H1 (cell line): ENCODE measurements at regions not wholly inside any gene's neighbourhood (a gene's known extent, or its start where the extent isn't known, plus 50 kb on each side); places are given as distances from the start of the nearest gene placed in this dataset.

ENCODE experiments used
- CTCF ChIA-PET: fragments of 300-600 bp; sonication (Branson Sonifier 250); formaldehyde crosslinking; loops from one replicate; lab custom pipeline; 2021; ENCODE audit not compliant: partially characterized antibody; lab: Charles Lee
- POLR2A ChIA-PET: fragments of 300-600 bp; sonication (Branson Sonifier 250); formaldehyde crosslinking; loops from one replicate; lab custom pipeline; 2021; ENCODE audit warnings: inconsistent platforms; ENCODE audit not compliant: partially characterized antibody; lab: Charles Lee
- DNase-seq, 2 experiments: peaks; one replicate each; pipeline versions ENCODE4 v3.0.0 to v3.0.0-alpha.2; 2010 to 2022; ENCODE audit warnings: low spot score in 2 of 2, low read depth in 1 of 2, mixed read lengths in 1 of 2
- FAIRE-seq: peaks from 2 replicates; lab custom pipeline; 2011; peaks lifted over from hg19 to GRCh38; lab: Jason Lieb, UNC
- H2AFZ ChIP-seq: 2 replicates; pipeline ENCODE4 v1.8.1; 2012; ENCODE audit warnings: low read length, inconsistent platforms
- H2AK5ac ChIP-seq: 2 replicates; pipeline ENCODE4 v1.6.1; 2013; ENCODE audit warnings: low read depth, low read length
- H2BK120ac ChIP-seq: replicated peaks from 2 replicates; pipeline ENCODE3; 2013; ENCODE audit warnings: low read depth, low read length, inconsistent platforms
- H2BK12ac ChIP-seq: 2 replicates; pipeline ENCODE4 v1.6.1; 2013; ENCODE audit warnings: low read depth, low read length
- H2BK15ac ChIP-seq: 2 replicates; pipeline ENCODE4 v1.6.1; 2013; ENCODE audit warnings: low read length
- H2BK20ac ChIP-seq: 2 replicates; pipeline ENCODE4 v1.6.1; 2013; ENCODE audit warnings: low read length
- H2BK5ac ChIP-seq: 2 replicates; pipeline ENCODE4 v1.6.1; 2013; ENCODE audit warnings: low read depth, low read length
- H3K14ac ChIP-seq: 2 replicates; pipeline ENCODE4 v1.6.1; 2013; ENCODE audit warnings: inconsistent platforms; ENCODE audit not compliant: insufficient read length
- H3K18ac ChIP-seq: 2 replicates; pipeline ENCODE4 v1.6.1; 2013; ENCODE audit warnings: low read length; ENCODE audit errors: extremely low read depth
- H3K23ac ChIP-seq: 2 replicates; pipeline ENCODE4 v1.6.1; 2013; ENCODE audit warnings: inconsistent platforms; ENCODE audit not compliant: insufficient read length
- H3K23me2 ChIP-seq: 2 replicates; pipeline ENCODE4 v1.6.1; 2013; ENCODE audit warnings: low read depth, low read length
- H3K27ac ChIP-seq: 2 replicates; pipeline ENCODE4 v1.6.1; 2011; ENCODE audit warnings: low read depth, low read length, inconsistent platforms
- H3K27me3 ChIP-seq, 4 experiments: replicated peaks in 1 of 4; 1 replicate in 1 of 4; 2 replicates in 3 of 4; pipeline versions ENCODE4 v1.6.1 to v1.8.1; 2011 to 2013; ENCODE audit warnings: low read length in 3 of 4, mild to moderate bottlenecking in 3 of 4, inconsistent platforms in 2 of 4, mixed read lengths in 2 of 4, moderate library complexity in 1 of 4; ENCODE audit not compliant: control insufficient read depth in 3 of 4, insufficient read depth in 3 of 4; ENCODE audit errors: extremely low read depth in 1 of 4
- H3K36me3 ChIP-seq, 4 experiments: 2 replicates each; pipeline versions ENCODE4 v1.6.1 to v1.8.1; 2011 to 2013; ENCODE audit warnings: mild to moderate bottlenecking in 4 of 4, low read length in 3 of 4, moderate library complexity in 2 of 4, control low read depth in 1 of 4, inconsistent platforms in 1 of 4; ENCODE audit not compliant: insufficient read depth in 4 of 4, control insufficient read depth in 2 of 4
- H3K4ac ChIP-seq: replicated peaks from 2 replicates; pipeline ENCODE3; 2013; ENCODE audit warnings: low read length, low read depth, mixed read lengths, inconsistent platforms; ENCODE audit not compliant: insufficient read length
- H3K4me1 ChIP-seq, 4 experiments: replicated peaks in 1 of 4; 1 replicate in 1 of 4; 2 replicates in 3 of 4; pipeline versions ENCODE4 v1.6.1 to v1.8.1; 2011 to 2013; ENCODE audit warnings: low read length in 3 of 4, inconsistent platforms in 2 of 4, mixed read lengths in 1 of 4; ENCODE audit not compliant: insufficient read depth in 4 of 4, control insufficient read depth in 3 of 4
- H3K4me2 ChIP-seq, 2 experiments: 2 replicates each; pipeline versions ENCODE4 v1.6.1 to v1.8.1; 2011 to 2013; ENCODE audit warnings: low read depth in 2 of 2, low read length in 2 of 2, control low read depth in 1 of 2, inconsistent platforms in 1 of 2, mild to moderate bottlenecking in 1 of 2; ENCODE audit not compliant: insufficient read depth in 1 of 2
- H3K4me3 ChIP-seq, 4 experiments: fragments of 200-600, 300-600 bp in 1 of 4; sonication (generic), shearing (Covaris generic), sonication (Bioruptor Twin) in 1 of 4; 2 replicates each; pipeline versions ENCODE4 v1.5.1 to v1.8.1; 2011 to 2016; ENCODE audit warnings: low read length in 4 of 4, low read depth in 3 of 4, control low read depth in 2 of 4, inconsistent platforms in 2 of 4, mild to moderate bottlenecking in 2 of 4, mixed read lengths in 1 of 4, moderate library complexity in 1 of 4; ENCODE audit not compliant: insufficient read depth in 2 of 4; ENCODE audit errors: extremely low read depth in 1 of 4
- H3K56ac ChIP-seq: replicated peaks from 2 replicates; pipeline ENCODE3; 2013; ENCODE audit warnings: low read depth, mild to moderate bottlenecking, mixed read lengths, low read length, inconsistent platforms; ENCODE audit not compliant: insufficient read length
- H3K79me1 ChIP-seq: 2 replicates; pipeline ENCODE4 v1.6.1; 2013; ENCODE audit warnings: low read depth, low read length, control low read depth
- H3K79me2 ChIP-seq, 2 experiments: 2 replicates each; pipeline versions ENCODE4 v1.6.1 to v1.8.1; 2012 to 2013; ENCODE audit warnings: low read length in 2 of 2, mild to moderate bottlenecking in 2 of 2, inconsistent platforms in 1 of 2; ENCODE audit not compliant: insufficient read depth in 2 of 2, control insufficient read depth in 1 of 2
- H3K9ac ChIP-seq, 4 experiments: replicated peaks in 1 of 4; 1 replicate in 1 of 4; 2 replicates in 3 of 4; pipeline versions ENCODE4 v1.6.1 to v1.8.1; 2011 to 2013; ENCODE audit warnings: low read depth in 3 of 4, low read length in 3 of 4, control low read depth in 2 of 4, mild to moderate bottlenecking in 2 of 4, moderate library complexity in 2 of 4, inconsistent platforms in 1 of 4; ENCODE audit errors: extremely low read depth in 1 of 4
- H3K9me3 ChIP-seq, 2 experiments: 2 replicates each; pipeline versions ENCODE4 v1.6.1 to v1.8.1; 2012 to 2013; ENCODE audit warnings: mild to moderate bottlenecking in 2 of 2, moderate library complexity in 2 of 2, control low read depth in 1 of 2, inconsistent platforms in 1 of 2, low read depth in 1 of 2, low read length in 1 of 2, mixed read lengths in 1 of 2; ENCODE audit not compliant: insufficient read depth in 2 of 2
- H4K20me1 ChIP-seq, 2 experiments: replicated peaks in 1 of 2; 2 replicates each; pipeline versions ENCODE3 to v1.8.1; 2011 to 2013; ENCODE audit warnings: inconsistent platforms in 2 of 2, low read length in 2 of 2, mild to moderate bottlenecking in 1 of 2; ENCODE audit not compliant: insufficient read depth in 2 of 2, control insufficient read depth in 1 of 2
- H4K5ac ChIP-seq: 2 replicates; pipeline ENCODE4 v1.6.1; 2013; ENCODE audit warnings: low read length, low read depth, mixed read lengths, inconsistent platforms; ENCODE audit not compliant: insufficient read length
- H4K8ac ChIP-seq: 2 replicates; pipeline ENCODE4 v1.8.0; 2013; ENCODE audit warnings: mild to moderate bottlenecking, moderate library complexity, low read length, inconsistent platforms; ENCODE audit not compliant: insufficient read depth; ENCODE audit errors: extremely low read depth
- H4K91ac ChIP-seq: replicated peaks from 2 replicates; pipeline ENCODE3; 2013; ENCODE audit warnings: low read length, mixed read lengths, inconsistent platforms; ENCODE audit not compliant: insufficient read length
- ASH2L ChIP-seq: fragments of 200-600, 300-600 bp; sonication (generic); IDR thresholded peaks from one replicate; pipeline ENCODE4 v1.7.1; 2017; ENCODE audit warnings: low read length
- BACH1 ChIP-seq: IDR thresholded peaks from 2 replicates; pipeline ENCODE4 v1.6.1; 2012; ENCODE audit warnings: low read length, improper control_type of control experiment
- CREB1 ChIP-seq: IDR thresholded peaks from 2 replicates; pipeline ENCODE4 v1.6.1; 2012; ENCODE audit warnings: inconsistent platforms
- EP300 ChIP-seq, 2 experiments: IDR thresholded peaks; 1 replicate in 1 of 2; 2 replicates in 1 of 2; pipeline ENCODE4 v1.6.1; 2011 to 2012; ENCODE audit warnings: low read depth in 2 of 2, low read length in 2 of 2, mild to moderate bottlenecking in 2 of 2, borderline replicate concordance in 1 of 2, inconsistent platforms in 1 of 2, moderate library complexity in 1 of 2
- JUND ChIP-seq: IDR thresholded peaks from 2 replicates; pipeline ENCODE4 v1.6.1; 2011; ENCODE audit warnings: mild to moderate bottlenecking, improper control_type of control experiment, low read length
- NANOG ChIP-seq: IDR thresholded peaks from 2 replicates; pipeline ENCODE4 v1.6.1; 2011; ENCODE audit warnings: low read length, low read depth, mild to moderate bottlenecking, inconsistent platforms; ENCODE audit not compliant: insufficient read depth, poor library complexity, severe bottlenecking
- POLR2AphosphoS5 ChIP-seq: IDR thresholded peaks from 2 replicates; pipeline ENCODE4 v1.6.1; 2011; ENCODE audit warnings: low read depth, low read length
- RAD21 ChIP-seq, 2 experiments: IDR thresholded peaks in 1 of 2; conservative IDR thresholded peaks in 1 of 2; 2 replicates each; pipeline ENCODE4 v1.6.1; 2011; ENCODE audit warnings: low read depth in 2 of 2, low read length in 2 of 2, improper control_type of control experiment in 1 of 2, inconsistent platforms in 1 of 2, mild to moderate bottlenecking in 1 of 2, moderate library complexity in 1 of 2
- RFX5 ChIP-seq: IDR thresholded peaks from 2 replicates; pipeline ENCODE4 v1.6.1; 2011; ENCODE audit warnings: low read depth, low read length, improper control_type of control experiment, borderline replicate concordance
- SIN3A ChIP-seq, 2 experiments: IDR thresholded peaks in 1 of 2; conservative IDR thresholded peaks in 1 of 2; 2 replicates each; pipeline ENCODE4 v1.6.1; 2011 to 2012; ENCODE audit warnings: low read length in 2 of 2, improper control_type of control experiment in 1 of 2, low read depth in 1 of 2, mild to moderate bottlenecking in 1 of 2
- SRF ChIP-seq: IDR thresholded peaks from 2 replicates; pipeline ENCODE4 v1.6.1; 2011; ENCODE audit warnings: mild to moderate bottlenecking, low read depth, low read length, moderate library complexity
- TCF12 ChIP-seq: IDR thresholded peaks from 2 replicates; pipeline ENCODE4 v1.6.1; 2011; ENCODE audit warnings: low read depth, mild to moderate bottlenecking, low read length
- USF2 ChIP-seq: IDR thresholded peaks from 2 replicates; pipeline ENCODE4 v1.6.1; 2011; ENCODE audit warnings: low read length, improper control_type of control experiment
- WGBS, 2 experiments: shearing (Covaris generic) in 1 of 2; methylation state at CpG; one replicate each; pipeline versions ENCODE4 v1.1.6 to v1.1.7; 2013 to 2015; ENCODE audit warnings: low lambda C conversion rate in 2 of 2, mixed read lengths in 2 of 2, inconsistent platforms in 1 of 2, low coverage in 1 of 2, missing lambda C conversion rate in 1 of 2; ENCODE audit not compliant: insufficient replicate concordance in 2 of 2, insufficient coverage in 1 of 2, insufficient read length in 1 of 2; ENCODE audit errors: extremely low coverage in 1 of 2, missing lambda C conversion rate in 1 of 2; 5-methylcytosine and 5-hydroxymethylcytosine counted together

- Histone ChIP-seq H3K79me2 (no peaks in the 10 kb centered on the region), H2BK20ac (no peak overlapping the region), H4K91ac (no peak overlapping the region), H2AFZ (no peak overlapping the region), H2BK12ac (no peak overlapping the region), H4K5ac (no peak overlapping the region), H3K27me3 (no peaks in the 10 kb centered on the region), H3K36me3 (no peaks in the 10 kb centered on the region), H3K9me3 (no peaks in the 10 kb centered on the region), H3K14ac (no peak overlapping the region), H3K56ac (no peak overlapping the region), H3K79me1 (no peaks in the 10 kb centered on the region), H3K4me2 (no peak overlapping the region), H3K23ac (no peak overlapping the region), H3K23me2 (no peaks in the 10 kb centered on the region), H3K4me1 (no peaks in the 10 kb centered on the region), H4K20me1 (no peaks in the 10 kb centered on the region), H2AK5ac (no peak overlapping the region), H3K27ac (no peak overlapping the region), H3K9ac (no peak overlapping the region), H4K8ac (no peak overlapping the region), H2BK5ac (no peak overlapping the region), H2BK15ac (no peak overlapping the region), H3K18ac (no peak overlapping the region), H3K4me3 (no peak overlapping the region), H2BK120ac (no peak overlapping the region), H3K4ac (no peak overlapping the region)
- TF ChIP-seq SRF (no peak), RAD21 (IDR thresholded peaks at IDR 0.05 in 1 of 2, conservative IDR thresholded peaks at IDR 0.05 in 1 of 2; ENCODE audit: low read depth in 2 of 2, low read length in 2 of 2) (no peak), CREB1 (no peak), ASH2L (no peak), POLR2AphosphoS5 (no peak), EP300 (IDR thresholded peaks at IDR 0.05; ENCODE audit: borderline replicate concordance in 1 of 2, low read depth in 2 of 2, low read length in 2 of 2) (no peak), USF2 (no peak), TCF12 (no peak), SIN3A (conservative IDR thresholded peaks at IDR 0.05 in 1 of 2, IDR thresholded peaks at IDR 0.05 in 1 of 2; ENCODE audit: low read depth in 1 of 2, low read length in 2 of 2) (no peak), BACH1 (no peak), NANOG (no peak), RFX5 (no peak), JUND (no peak)
- POLR2A ChIA-PET: no interaction called here
- WGBS, 2 experiments: 87% methylated on average over 3 of the region's 3 CpGs; no CpG with 5 or more reads in 1 of the 2 experiments
- CTCF ChIA-PET: interaction anchor here (0.6 to 0.9 kb wide), 2 partner anchors 83 to 698 kb away, joined by 3 read pairs; no protein-coding TSS in a partner anchor
- FAIRE-seq (no peak), DNase-seq (no peak)
These were observed 993.9 kb downstream of the GALC start for GRCh38 chr14:86999036-86999435.
